NCI-H2196 (cell line): ENCODE measurements at regions not wholly inside any gene's neighbourhood (a gene's known extent, or its start where the extent isn't known, plus 50 kb on each side); places are given as distances from the start of the nearest gene placed in this dataset.
A peak's percentile ranks its signal among the peaks of the same experiment; 100 is the strongest.

Experiments
- DNase-seq: peaks from one replicate; lab custom pipeline; 2025; ENCODE audit not compliant: unreplicated experiment; lab: John Stamatoyannopoulos, UW

GRCh38 chr3:99502871-99503270 is 135.5 kb upstream of the COL8A1 start:
- DNase-seq: no peak

DNA sequence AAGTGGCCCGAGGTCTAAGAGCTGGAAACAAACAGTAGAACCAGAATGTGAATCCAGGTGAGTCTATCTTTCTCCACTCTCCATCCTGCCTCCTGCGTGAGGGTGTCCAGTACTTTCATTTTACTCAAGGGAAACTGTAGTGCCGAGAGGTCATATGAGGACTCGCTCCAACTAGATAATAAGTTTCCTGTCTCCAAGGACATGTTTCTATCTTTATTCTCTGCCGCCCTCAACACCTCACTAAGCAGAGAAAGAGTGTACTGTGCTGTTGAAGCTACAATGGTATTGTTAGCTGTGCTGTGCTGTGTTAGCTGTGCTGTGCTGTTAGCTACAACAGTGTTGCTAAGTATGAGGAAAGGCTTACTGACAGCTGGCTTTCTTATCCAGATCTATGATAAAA is 137.9 kb upstream of the COL8A1 start:
- no peak for DNase-seq

DNA sequence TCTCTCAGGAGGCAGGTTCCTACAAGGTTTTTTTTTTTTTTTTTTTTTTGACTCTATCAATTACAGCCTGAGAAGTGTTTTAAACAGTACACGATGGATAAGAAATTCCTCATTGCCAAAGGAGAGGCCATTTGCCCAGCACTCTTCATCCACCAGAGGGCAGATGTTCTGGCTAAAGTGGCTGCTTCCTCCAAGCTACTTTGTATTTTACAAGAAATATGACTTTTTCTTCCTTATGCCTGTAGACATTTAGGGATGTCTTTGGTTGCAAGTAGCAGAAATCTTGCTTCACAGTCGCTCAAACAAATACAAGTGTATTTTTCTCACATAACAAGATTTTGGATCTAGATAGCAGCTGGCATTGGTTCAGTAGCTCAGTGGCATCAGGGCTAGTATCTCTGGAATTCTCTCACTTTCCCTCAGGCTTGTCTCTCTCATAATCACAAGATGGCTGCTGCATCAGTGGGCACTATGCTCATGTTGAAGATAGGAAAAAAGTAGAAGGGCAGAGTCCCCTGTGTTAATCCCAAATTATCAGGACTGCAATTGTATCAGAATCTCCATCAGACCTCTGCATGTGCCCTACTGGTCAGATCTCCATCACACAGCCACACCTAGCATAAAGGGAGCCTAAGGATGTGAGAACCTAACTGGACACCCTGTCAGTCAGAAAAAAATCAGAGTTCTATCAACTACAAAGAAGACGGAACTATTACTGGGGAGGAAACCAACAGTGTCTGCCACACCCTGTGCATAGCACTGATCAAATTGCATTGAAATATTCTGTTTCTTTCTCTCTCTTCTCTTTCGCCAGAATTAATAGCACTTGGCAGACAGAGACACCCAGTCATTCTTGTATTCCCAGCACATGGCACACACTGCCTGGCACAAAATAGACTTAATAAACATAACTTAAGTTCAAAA is 138.9 kb upstream of the COL8A1 start:
- DNase-seq: peak; percentile 14

DNA sequence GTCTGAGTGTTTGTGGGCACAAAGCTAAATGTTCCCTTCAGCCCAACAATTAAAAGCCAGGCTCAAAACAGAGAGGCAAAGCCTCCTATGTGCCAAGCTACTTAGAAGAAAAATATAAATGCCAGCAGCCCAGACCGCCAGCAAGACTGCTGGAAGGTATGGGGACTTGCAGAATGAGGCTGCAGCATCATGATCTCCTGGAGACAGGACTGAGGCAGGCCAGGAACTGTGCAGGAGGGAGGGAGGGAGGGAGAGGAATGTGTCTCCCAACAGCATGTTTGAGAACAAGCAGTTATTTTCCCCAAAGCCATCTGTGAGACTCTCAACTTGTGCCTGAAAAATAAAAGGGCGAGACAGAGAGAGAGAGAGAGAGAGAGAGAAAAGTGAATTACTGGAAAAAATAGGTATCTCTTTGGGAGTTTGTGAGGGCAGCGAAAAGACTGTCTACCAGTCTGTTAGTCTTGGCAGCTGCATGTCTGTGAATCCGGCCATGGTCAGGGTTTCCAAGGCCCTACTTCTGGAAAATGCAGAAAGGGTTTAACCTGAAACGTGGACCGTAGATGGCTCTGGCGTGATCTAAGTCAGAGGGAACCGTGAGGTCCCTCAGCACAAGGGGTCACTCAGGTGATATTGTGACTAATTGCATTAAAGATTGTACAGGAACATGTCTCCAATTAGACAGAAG is 139.7 kb upstream of the COL8A1 start:
- no peak for DNase-seq

DNA sequence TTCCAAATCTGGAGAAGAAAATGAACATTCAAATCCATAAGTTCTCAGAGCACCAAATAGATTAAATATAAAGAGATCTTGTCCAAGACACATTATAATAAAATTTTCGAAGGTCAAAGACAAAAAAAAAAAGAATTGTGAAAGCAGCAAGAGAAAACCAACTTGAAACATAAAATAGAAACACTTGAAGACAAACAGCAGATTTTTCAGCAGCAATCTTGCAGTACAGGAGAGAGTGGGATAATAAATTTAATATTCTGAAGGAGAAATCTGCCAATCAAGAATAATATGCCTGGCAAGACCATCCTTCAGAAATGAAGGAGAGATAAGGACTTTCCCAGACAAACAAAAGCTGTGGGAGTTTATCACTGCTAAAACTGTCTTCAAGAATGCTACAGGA is 150.5 kb upstream of the COL8A1 start:
- no peak for DNase-seq

GRCh38 chr3:99485286-99485685 is 153.1 kb upstream of the COL8A1 start:
- DNase-seq: no peak

GRCh38 chr3:99484871-99485270 is 153.5 kb upstream of the COL8A1 start:
- no peak for DNase-seq

- DNase-seq: no peak
Observed at GRCh38 chr3:99483841-99484240, 154.6 kb upstream of the COL8A1 start.

DNA sequence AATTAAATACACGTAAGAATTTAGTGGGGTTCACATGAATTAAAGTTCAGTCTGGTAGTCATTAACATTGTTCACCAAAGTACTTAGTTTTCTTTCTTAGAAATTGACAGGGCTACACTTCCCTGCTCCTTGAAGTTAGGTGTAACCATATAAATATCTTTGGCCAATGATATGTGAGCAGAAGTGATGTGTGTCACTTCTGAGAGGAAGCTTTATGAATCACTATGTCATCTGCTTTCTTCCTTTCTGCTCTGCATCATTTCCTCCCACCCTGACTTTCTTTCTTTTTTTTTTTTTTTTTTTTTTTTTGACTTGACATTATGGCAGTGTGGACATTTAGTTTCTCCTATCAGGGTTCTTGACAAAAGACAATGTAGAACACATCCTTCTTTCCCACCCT is 156.2 kb upstream of the COL8A1 start:
- no peak for DNase-seq

GRCh38 chr3:99481561-99481960 is 156.8 kb upstream of the COL8A1 start:
- no peak for DNase-seq

GRCh38 chr3:99479768-99480167 is 158.6 kb upstream of the COL8A1 start:
- DNase-seq: no peak

GRCh38 chr3:99477650-99478049 is 160.7 kb upstream of the COL8A1 start:
- no peak for DNase-seq

- no peak for DNase-seq
Observed at GRCh38 chr3:99475229-99475628, 163.2 kb upstream of the COL8A1 start.

GRCh38 chr3:99474776-99475175 is 163.6 kb upstream of the COL8A1 start:
- DNase-seq: no peak

DNA sequence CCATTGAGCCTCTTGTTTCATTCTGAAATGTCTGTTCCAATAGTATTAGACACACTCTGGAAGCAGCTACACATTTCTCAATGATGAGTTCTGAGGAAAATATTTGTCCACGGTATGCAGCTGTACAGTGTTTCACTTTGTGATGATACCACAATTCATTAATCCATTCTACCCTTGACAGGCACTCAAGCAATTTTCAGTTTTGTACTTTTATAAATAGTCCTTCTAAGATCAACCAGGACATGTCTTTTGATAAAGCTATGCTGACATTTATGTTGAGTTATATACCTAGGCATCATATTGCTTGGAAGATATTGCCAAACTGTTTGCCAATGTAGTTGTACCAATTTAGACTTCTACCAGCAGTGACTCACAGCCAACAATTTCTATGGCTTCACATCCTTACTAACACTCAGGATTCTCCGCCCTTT is 165.1 kb upstream of the COL8A1 start:
- DNase-seq: no peak

DNA sequence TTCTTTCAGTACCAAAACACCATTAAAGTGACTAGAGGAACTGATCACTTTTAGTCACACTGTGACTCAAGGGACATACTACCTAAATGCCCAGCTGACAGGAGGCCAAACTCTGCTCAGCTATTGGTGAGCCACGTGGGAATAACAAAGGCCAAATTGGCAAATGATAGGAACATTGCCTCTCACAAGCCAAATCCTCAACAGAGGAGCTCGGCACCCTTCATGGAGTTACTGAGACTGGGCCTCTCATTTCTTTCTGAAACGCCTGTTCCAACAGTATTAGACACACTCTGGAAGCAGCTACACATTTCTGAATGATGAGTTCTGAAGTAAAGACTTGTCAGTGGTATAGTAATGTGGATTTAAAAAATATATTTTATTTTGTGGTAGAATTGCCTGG is 166.0 kb upstream of the COL8A1 start:
- DNase-seq: no peak

DNA sequence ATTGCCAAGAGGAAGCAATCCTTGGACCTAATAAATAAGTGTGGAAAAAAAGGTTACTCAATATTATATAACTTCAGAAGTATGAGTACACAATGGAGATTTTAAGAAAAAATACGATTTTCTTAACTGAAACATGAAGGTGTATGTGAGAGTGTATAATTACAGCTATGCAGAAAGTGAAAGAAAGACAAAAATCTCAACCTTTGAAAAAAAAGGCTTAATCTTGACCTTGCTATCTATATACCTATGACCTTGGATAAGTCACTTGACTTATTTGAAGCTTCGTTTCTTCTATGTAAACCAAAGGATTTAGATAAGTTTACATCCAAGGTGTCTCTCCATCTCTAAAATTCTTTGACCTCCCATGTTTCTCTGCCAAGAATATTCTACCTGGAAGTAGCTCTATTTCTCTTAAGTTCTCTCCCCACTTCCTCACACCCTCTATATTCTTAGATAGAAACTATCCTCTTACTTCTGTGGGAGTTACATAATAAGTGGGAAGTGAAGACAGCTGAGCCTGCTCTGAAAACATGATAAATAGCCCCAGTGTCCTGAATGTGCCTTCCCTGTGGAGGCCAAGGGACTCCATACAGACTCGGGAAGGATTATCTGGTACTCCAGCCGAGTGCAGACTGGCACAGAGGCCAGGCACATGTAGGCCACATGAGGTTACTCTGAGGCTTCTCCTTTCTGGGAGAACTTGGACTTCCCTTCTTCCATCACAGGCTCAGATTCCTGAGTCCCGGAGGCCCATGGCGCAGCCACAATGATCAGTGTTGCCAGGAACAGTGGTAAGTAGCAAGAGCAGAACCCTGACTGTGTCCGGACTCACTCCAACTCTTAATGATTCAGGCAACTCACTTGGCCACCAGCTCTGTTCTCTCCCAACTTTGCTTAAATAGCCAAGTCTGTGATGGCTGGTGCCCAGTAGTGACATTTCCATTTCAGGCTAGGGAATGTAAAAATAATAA is 166.8 kb upstream of the COL8A1 start:
- DNase-seq: no peak

- no peak for DNase-seq
Observed at GRCh38 chr3:99470841-99471240, 167.6 kb upstream of the COL8A1 start.

DNA sequence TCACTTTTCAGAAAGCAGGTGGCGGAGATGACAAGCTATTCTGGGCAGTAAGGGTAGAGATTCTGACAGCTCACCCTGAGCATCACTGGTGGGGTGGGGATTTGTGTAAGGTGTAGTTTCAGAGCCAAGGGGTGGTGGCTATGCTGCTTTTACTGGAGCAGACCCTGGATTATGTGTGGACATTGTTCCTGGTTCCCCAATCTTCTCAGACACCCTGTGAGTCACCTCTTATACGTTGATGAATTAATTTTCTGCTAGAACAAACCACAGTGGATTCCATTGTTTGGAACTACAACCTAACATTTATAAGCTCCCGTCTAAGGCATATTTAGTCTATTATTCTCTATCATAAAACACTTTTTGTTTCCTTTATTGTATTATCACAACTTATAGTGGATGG is 169.5 kb upstream of the COL8A1 start:
- no peak for DNase-seq

DNA sequence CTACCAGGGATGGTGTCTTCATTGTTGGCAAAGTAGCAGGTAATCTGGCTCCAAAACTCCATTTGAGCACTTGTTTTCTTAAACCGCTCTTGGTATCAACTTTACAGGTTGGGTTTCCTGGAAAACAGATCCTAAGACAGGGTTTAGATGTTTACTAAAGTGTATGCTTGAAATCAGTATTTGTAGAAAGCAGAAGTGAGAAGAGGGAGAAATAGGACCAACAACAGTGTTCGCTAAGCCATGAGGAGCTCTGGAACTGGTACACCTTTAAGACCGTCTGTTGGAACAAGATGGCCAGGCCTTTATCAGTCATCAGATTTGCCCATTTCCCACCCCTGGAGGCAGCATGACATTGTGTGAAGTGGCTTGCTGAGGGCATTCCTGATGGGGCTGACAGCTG is 171.0 kb upstream of the COL8A1 start:
- no peak for DNase-seq

GRCh38 chr3:99466331-99466730 is 172.1 kb upstream of the COL8A1 start:
- no peak for DNase-seq
